ENCODE measurements at regions not wholly inside any gene's neighbourhood (a gene's known extent, or its start where the extent isn't known, plus 50 kb on each side); places are given as distances from the start of the nearest gene placed in this dataset.
"Not testable (repeated sequence)": the region's sequence is repeated elsewhere in the genome, so short reads cannot be mapped to it uniquely, and the experiment has no call there.

DNA sequence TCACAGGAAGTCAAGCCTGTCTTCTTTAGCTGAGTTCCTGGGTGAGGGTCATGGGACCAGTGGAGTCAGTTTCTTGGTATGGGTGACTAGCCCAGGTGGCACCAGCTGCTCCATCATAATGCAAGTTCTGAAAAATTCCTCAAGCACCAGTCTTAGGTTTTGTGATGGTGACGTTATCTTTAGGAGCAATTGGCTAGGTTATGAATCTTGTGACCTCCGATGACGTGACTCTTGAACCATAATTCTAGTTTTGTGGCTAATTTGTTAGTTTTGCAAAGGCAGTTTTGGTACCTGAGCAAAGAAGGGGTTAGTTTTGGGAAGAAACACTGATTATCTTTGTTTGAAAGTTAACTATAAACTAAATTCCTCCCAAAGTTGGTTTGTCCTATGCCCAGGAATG lies 608.4 kb downstream of the VGLL3 start:
- TF ChIP-seq, protein P1, sequence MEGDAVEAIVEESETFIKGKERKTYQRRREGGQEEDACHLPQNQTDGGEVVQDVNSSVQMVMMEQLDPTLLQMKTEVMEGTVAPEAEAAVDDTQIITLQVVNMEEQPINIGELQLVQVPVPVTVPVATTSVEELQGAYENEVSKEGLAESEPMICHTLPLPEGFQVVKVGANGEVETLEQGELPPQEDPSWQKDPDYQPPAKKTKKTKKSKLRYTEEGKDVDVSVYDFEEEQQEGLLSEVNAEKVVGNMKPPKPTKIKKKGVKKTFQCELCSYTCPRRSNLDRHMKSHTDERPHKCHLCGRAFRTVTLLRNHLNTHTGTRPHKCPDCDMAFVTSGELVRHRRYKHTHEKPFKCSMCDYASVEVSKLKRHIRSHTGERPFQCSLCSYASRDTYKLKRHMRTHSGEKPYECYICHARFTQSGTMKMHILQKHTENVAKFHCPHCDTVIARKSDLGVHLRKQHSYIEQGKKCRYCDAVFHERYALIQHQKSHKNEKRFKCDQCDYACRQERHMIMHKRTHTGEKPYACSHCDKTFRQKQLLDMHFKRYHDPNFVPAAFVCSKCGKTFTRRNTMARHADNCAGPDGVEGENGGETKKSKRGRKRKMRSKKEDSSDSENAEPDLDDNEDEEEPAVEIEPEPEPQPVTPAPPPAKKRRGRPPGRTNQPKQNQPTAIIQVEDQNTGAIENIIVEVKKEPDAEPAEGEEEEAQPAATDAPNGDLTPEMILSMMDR (conservative IDR thresholded peaks at IDR 0.05; ENCODE audit: low read depth, low read length) = no peak
- DNase-seq (ENCODE audit: low read depth) = no peak
- no peak overlapping the region for H3K4me3 ChIP-seq (ENCODE audit: low read length)

DNA sequence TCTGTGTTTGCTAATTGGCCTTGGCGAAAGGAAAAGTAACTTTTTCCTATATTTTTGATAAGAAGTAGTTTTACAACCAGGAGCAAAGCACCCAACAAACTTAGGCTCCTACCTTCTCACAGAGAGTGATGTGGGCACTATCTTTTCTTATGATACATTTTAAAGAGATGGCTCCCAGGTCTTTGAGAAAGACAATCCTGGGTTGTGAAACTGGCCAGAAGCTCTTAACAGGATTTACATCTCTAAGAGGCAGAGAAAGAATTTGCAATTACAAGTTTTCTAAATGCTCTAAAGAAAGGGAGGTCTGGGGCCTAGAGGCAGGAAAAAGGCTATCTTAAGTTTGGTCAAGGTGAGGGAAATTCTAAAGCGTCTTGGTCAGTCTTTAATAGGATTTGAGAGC lies 609.7 kb downstream of the VGLL3 start:
- H3K4me3 ChIP-seq (ENCODE audit: low read length) = no peak overlapping the region
- TF ChIP-seq, protein P1 (conservative IDR thresholded peaks at IDR 0.05; ENCODE audit: low read depth, low read length) = no peak
- no peak for DNase-seq (ENCODE audit: low read depth)

DNA sequence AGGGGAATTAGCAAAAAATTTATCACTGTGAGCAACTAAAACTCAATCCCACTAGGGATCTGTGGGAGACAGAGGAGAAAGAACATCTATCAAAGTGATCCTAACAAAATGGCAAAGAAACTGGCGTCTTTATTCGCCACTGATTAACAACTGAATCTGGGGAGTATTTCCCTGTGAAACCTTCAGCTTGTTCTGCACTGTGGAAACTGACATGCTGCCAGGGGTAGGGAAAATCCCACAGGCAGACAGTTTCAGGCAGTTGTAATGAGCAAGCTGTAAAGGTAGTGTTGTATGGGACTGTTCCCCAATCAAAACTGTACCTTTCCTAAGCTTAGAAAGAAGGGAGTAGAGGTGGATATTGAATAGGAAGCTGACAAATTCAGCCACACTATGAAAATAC lies 611.7 kb downstream of the VGLL3 start:
- TF ChIP-seq, protein P1 (conservative IDR thresholded peaks at IDR 0.05; ENCODE audit: low read depth, low read length) = no peak
- DNase-seq (ENCODE audit: low read depth) = no peak
- no peak overlapping the region for H3K4me3 ChIP-seq (ENCODE audit: low read length)

DNA sequence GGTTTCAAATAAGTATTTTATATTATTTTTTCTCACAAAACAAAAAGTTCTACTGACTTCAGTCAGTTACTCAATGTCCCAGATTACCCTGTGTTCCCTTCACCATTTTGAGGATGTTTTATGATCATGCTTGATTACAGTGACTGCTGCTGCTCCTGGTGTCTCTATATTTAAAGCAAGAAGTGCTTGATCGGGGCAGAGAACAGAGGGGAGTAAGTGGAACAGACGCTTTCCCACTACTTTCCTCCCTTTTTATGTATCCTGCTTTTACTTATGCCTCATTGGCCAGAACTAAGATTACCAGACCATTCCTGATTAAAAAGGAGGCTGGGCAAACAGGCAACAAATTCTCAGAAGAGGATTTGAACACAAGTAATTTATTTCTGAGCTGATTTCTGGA lies 612.1 kb downstream of the VGLL3 start:
- H3K4me3 ChIP-seq (ENCODE audit: low read length) = no peak overlapping the region
- TF ChIP-seq, protein P1 (conservative IDR thresholded peaks at IDR 0.05; ENCODE audit: low read depth, low read length) = no peak
- DNase-seq (ENCODE audit: low read depth) = no peak

DNA sequence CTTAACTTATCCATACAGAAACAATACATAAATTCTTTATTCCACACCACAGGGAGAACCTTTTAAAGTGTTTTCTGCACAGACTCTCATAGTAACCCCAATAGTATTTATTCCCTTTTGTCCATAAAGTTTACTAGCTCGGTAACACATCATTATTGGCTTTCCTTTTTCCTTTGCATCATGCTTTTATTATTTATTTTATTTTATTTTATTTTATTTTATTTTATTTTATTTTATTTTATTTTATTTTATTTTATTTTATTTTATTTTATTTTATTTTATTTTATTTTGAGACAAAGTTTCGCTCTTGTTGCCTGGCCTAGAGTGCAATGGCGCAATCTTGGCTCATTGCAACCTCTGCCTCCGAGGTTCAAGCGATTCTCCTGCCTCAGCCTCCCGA lies 655.4 kb downstream of the VGLL3 start:
- H3K4me3 ChIP-seq (ENCODE audit: low read length); DNase-seq (ENCODE audit: low read depth): not testable (repeated sequence)

DNA sequence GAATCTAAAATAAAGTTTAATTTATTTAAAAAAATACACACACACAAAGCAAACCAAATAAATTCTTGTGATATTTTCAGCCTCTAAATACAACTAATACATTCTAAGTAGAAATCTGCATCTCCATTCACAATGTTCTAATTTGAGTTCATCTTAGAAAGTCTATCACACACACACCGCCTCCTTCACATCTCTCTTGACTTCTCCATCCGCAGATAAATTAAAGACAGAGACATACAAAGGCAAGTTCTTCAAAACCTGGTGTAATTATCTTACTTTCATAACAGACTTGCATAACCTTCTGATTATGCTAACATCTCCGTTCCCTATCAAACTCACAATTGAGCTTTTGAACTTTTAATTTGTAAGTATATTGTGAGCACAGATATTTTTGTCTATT lies 657.3 kb downstream of the VGLL3 start:
- no peak overlapping the region for H3K4me3 ChIP-seq (ENCODE audit: low read length)
- DNase-seq (ENCODE audit: low read depth) = no peak
- TF ChIP-seq, protein P1 (conservative IDR thresholded peaks at IDR 0.05; ENCODE audit: low read depth, low read length) = no peak

DNA sequence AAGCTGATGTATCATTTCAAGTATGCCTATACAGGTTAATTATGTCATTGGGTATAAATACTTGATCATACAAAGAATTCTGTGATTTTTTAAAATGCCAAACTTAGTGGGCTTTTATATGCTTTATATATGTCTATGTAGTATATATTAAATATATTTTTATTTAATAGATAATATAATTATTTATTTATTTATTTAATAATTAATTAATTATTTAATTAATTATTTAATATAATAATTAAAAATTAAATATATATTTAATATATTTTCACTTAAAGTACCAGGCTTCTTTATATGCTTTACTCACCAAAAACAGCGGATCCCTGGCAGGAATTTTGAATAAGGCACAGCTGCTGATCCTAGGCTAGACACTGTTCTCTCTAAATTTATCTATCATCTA lies 687.0 kb downstream of the VGLL3 start:
- no peak overlapping the region for H3K4me3 ChIP-seq (ENCODE audit: low read length)
- DNase-seq (ENCODE audit: low read depth) = no peak
- TF ChIP-seq, protein P1 (conservative IDR thresholded peaks at IDR 0.05; ENCODE audit: low read depth, low read length) = no peak

Data from retinal pigment epithelial cell (primary cell).